WTC11 (cell line): ENCODE measurements at regions not wholly inside any gene's neighbourhood (a gene's known extent, or its start where the extent isn't known, plus 50 kb on each side); places are given as distances from the start of the nearest gene placed in this dataset.

Experiments
- ATAC-seq: fragments of 200-7000 bp; cut with Tn5 transposase; 2 replicates; pipeline ENCODE4 v1.10.0; 2021; ENCODE audit warnings: mild to moderate bottlenecking, moderate library complexity
- CTCF ChIA-PET: fragments of 300-600 bp; sonication (Branson Sonifier 250); formaldehyde crosslinking; loops from one replicate; lab custom pipeline; 2021; ENCODE audit warnings: antibody characterized with exemption; lab: Charles Lee
- POLR2A ChIA-PET: fragments of 350-600 bp; sonication (Branson Sonifier 250); formaldehyde crosslinking; loops from one replicate; lab custom pipeline; 2021; ENCODE audit warnings: antibody characterized with exemption; lab: Charles Lee
- DNase-seq: peaks from one replicate; pipeline ENCODE4 v3.0.0; 2021; ENCODE audit warnings: low spot score
- H3K27ac Mint-ChIP-seq: 2 replicates; pipeline ENCODE4 v1.8.0; 2021; ENCODE audit warnings: mixed read lengths
- H3K27me3 Mint-ChIP-seq: 2 replicates; pipeline ENCODE4 v1.8.0; 2021; ENCODE audit warnings: low read depth, mild to moderate bottlenecking, moderate library complexity, mixed read lengths
- H3K36me3 Mint-ChIP-seq: 2 replicates; pipeline ENCODE4 v1.8.0; 2021; ENCODE audit warnings: mixed read lengths
- H3K4me1 Mint-ChIP-seq: 2 replicates; pipeline ENCODE4 v1.8.0; 2022; ENCODE audit warnings: mixed read lengths
- H3K4me3 Mint-ChIP-seq: 2 replicates; pipeline ENCODE4 v1.8.0; 2021; ENCODE audit warnings: mild to moderate bottlenecking, moderate library complexity, mixed read lengths
- H3K9me3 Mint-ChIP-seq: 2 replicates; pipeline ENCODE4 v1.8.0; 2021; ENCODE audit warnings: mixed read lengths
- JAZF1 ChIP-seq: fragments of 250-450 bp; sonication (Bioruptor Pico); IDR thresholded peaks from 2 replicates; pipeline ENCODE4 v1.9.0; 2021; ENCODE audit warnings: moderate library complexity, mild to moderate bottlenecking, inconsistent platforms
- NR1H2 ChIP-seq: sonication (generic); formaldehyde crosslinking; IDR thresholded peaks from 2 replicates; pipeline ENCODE4 v1.9.0; 2021; ENCODE audit warnings: mild to moderate bottlenecking, moderate library complexity, missing genetic modification reagents
- OVOL2 ChIP-seq: fragments of 250-450 bp; sonication (Bioruptor Pico); IDR thresholded peaks from 2 replicates; pipeline ENCODE4 v1.9.0; 2021; ENCODE audit warnings: mild to moderate bottlenecking, borderline replicate concordance
- SMAD4 ChIP-seq: sonication (generic); formaldehyde crosslinking; IDR thresholded peaks from 2 replicates; pipeline ENCODE4 v1.8.0; 2022; ENCODE audit warnings: mild to moderate bottlenecking, missing genetic modification reagents
- ZNF121 ChIP-seq: sonication (generic); formaldehyde crosslinking; IDR thresholded peaks from 2 replicates; pipeline ENCODE4 v1.8.0; 2023; ENCODE audit warnings: missing genetic modification reagents
- ZNF671 ChIP-seq: fragments of 250-450 bp; sonication (Bioruptor Pico); IDR thresholded peaks from 2 replicates; pipeline ENCODE4 v1.8.0; 2021; ENCODE audit warnings: mild to moderate bottlenecking
- TF ChIP-seq, protein P1 (sequence below): sonication (generic); formaldehyde crosslinking; IDR thresholded peaks from 2 replicates; pipeline ENCODE4 v1.8.0; 2022; ENCODE audit warnings: mild to moderate bottlenecking, missing genetic modification reagents
- TF ChIP-seq, protein P2 (sequence below): sonication (generic); formaldehyde crosslinking; IDR thresholded peaks from 2 replicates; pipeline ENCODE4 v1.8.1; 2022; ENCODE audit warnings: mild to moderate bottlenecking, missing genetic modification reagents, moderate library complexity, borderline replicate concordance
- TF ChIP-seq, protein P3 (sequence below): sonication (generic); formaldehyde crosslinking; IDR thresholded peaks from 2 replicates; pipeline ENCODE4 v1.8.1; 2023; ENCODE audit warnings: mild to moderate bottlenecking, missing genetic modification reagents
- TF ChIP-seq, protein P4 (sequence below): sonication (generic); formaldehyde crosslinking; IDR thresholded peaks from 2 replicates; pipeline ENCODE4 v1.8.1; 2023; ENCODE audit warnings: mild to moderate bottlenecking, moderate library complexity, missing genetic modification reagents
- TF ChIP-seq, protein P5 (sequence below): fragments of 200-600 bp; IDR thresholded peaks from 2 replicates; pipeline ENCODE4 v1.8.0; 2022; ENCODE audit warnings: antibody characterized with exemption
- TF ChIP-seq, protein P6 (sequence below): fragments of 250-450 bp; sonication (Bioruptor Pico); IDR thresholded peaks from 2 replicates; pipeline ENCODE4 v2.1.2; 2022; ENCODE audit warnings: mild to moderate bottlenecking, moderate library complexity
- TF ChIP-seq, protein P7 (sequence below): sonication (generic); formaldehyde crosslinking; IDR thresholded peaks from 2 replicates; pipeline ENCODE4 v1.8.1; 2022; ENCODE audit warnings: low read depth, missing genetic modification reagents, borderline replicate concordance

DNA sequence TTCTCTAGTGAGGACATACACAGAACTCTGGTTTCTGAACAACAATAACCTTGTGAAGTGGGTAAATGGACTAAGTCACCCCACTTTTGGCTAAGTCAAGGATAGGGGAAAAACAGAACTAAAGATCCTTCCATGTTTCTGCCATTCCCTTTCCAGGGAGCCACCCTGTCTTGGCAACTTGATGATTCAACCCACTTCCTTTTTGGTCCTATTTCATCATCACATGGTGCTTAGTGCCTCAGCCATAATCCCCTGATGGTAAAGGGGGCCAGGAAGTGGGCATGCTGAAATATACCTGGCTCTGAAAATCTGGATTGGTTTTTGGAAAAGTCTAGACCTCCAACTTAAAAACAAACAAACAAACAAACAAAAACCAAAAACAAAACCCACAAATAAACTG lies 206.4 kb upstream of the FOXD3 start:
- H3K36me3 Mint-ChIP-seq: no peaks in the 10 kb centered on the region
- H3K27me3 Mint-ChIP-seq: peaks cover 6% of the 10 kb centered on the region; the same call in 1 of the 2 replicates
- no peak for DNase-seq
- ChIA-PET CTCF (interaction anchor here (1.2 kb wide), 1 partner anchor 12 kb away, joined by 3 read pairs; no protein-coding TSS in a partner anchor), POLR2A (no interaction called here)
- H3K27ac Mint-ChIP-seq: no peak overlapping the region
- peaks cover 30% of the 10 kb centered on the region for H3K4me1 Mint-ChIP-seq
- H3K4me3 Mint-ChIP-seq: no peak overlapping the region
- ATAC-seq: no peak
- TF ChIP-seq, protein P1, sequence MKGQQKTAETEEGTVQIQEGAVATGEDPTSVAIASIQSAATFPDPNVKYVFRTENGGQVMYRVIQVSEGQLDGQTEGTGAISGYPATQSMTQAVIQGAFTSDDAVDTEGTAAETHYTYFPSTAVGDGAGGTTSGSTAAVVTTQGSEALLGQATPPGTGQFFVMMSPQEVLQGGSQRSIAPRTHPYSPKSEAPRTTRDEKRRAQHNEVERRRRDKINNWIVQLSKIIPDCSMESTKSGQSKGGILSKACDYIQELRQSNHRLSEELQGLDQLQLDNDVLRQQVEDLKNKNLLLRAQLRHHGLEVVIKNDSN (CRISPR knock-in tag): no peak
- no peak for TF ChIP-seq ZNF671 (CRISPR knock-in tag)
- TF ChIP-seq NR1H2: no peak
- peaks cover 3% of the 10 kb centered on the region; the same call in 1 of the 2 replicates for H3K9me3 Mint-ChIP-seq

DNA sequence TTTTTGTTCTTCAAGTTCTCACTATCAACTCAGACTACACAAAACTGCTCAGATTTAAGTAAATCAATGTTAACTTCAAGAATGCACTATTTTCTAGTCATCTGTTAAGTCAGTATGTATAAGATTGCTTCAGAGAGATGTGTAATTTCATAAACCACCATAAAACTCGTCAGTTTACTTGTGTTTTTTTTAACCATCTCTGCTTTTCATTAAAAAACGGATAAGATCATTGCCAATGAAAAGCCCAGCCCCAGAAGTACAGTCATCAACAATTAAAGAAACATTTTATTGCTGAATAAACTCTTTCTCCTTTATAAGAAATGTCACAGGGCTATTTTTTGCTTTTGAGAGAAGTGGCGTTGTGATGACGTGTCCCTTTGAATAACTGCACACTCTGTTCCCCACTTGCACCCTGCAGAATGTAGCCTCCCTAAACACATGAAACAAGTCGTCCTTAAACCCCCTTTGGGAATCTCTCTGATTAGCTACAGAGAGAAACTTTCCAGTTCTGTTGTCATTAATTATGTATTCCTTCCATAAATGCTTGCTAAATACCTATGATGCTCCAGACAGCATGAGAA lies 202.7 kb upstream of the FOXD3 start:
- peaks cover 6% of the 10 kb centered on the region; the same call in 1 of the 2 replicates for H3K27me3 Mint-ChIP-seq

DNA sequence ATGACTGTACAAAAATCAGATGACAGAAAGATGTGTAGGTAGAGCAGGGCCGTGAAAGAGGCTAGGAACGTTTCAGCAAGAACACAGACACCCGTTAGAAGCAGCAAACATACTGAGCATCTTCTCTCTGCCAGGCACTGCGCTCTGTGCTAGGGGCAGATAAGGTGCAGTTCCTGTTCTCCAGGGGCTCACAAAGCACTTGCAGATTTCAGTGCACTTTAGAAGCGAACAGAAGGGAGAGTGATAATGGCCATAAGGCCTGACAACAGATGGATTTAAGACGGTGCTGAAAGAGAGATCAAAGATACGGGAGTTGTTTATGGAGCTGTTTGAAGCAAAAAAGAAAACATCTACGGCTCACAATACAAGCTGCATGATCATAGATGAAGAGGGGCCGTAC lies 200.3 kb upstream of the FOXD3 start:
- ATAC-seq (peak; percentile 18; the same call in 1 of the 2 replicates), DNase-seq (no peak)
- Mint-ChIP-seq H3K9me3 (peaks cover 3% of the 10 kb centered on the region; the same call in 1 of the 2 replicates), H3K36me3 (no peaks in the 10 kb centered on the region), H3K27ac (no peak overlapping the region), H3K4me1 (peaks cover 13% of the 10 kb centered on the region), H3K4me3 (no peak overlapping the region), H3K27me3 (peaks cover 6% of the 10 kb centered on the region; the same call in 1 of the 2 replicates)
- POLR2A ChIA-PET: no interaction called here
- TF ChIP-seq, protein P2, sequence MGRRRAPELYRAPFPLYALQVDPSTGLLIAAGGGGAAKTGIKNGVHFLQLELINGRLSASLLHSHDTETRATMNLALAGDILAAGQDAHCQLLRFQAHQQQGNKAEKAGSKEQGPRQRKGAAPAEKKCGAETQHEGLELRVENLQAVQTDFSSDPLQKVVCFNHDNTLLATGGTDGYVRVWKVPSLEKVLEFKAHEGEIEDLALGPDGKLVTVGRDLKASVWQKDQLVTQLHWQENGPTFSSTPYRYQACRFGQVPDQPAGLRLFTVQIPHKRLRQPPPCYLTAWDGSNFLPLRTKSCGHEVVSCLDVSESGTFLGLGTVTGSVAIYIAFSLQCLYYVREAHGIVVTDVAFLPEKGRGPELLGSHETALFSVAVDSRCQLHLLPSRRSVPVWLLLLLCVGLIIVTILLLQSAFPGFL (CRISPR knock-in tag): no peak
- no peak for TF ChIP-seq OVOL2 (CRISPR knock-in tag)
- TF ChIP-seq, protein P3, sequence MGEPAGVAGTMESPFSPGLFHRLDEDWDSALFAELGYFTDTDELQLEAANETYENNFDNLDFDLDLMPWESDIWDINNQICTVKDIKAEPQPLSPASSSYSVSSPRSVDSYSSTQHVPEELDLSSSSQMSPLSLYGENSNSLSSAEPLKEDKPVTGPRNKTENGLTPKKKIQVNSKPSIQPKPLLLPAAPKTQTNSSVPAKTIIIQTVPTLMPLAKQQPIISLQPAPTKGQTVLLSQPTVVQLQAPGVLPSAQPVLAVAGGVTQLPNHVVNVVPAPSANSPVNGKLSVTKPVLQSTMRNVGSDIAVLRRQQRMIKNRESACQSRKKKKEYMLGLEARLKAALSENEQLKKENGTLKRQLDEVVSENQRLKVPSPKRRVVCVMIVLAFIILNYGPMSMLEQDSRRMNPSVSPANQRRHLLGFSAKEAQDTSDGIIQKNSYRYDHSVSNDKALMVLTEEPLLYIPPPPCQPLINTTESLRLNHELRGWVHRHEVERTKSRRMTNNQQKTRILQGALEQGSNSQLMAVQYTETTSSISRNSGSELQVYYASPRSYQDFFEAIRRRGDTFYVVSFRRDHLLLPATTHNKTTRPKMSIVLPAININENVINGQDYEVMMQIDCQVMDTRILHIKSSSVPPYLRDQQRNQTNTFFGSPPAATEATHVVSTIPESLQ (CRISPR knock-in tag): no peak
- TF ChIP-seq, protein P4, sequence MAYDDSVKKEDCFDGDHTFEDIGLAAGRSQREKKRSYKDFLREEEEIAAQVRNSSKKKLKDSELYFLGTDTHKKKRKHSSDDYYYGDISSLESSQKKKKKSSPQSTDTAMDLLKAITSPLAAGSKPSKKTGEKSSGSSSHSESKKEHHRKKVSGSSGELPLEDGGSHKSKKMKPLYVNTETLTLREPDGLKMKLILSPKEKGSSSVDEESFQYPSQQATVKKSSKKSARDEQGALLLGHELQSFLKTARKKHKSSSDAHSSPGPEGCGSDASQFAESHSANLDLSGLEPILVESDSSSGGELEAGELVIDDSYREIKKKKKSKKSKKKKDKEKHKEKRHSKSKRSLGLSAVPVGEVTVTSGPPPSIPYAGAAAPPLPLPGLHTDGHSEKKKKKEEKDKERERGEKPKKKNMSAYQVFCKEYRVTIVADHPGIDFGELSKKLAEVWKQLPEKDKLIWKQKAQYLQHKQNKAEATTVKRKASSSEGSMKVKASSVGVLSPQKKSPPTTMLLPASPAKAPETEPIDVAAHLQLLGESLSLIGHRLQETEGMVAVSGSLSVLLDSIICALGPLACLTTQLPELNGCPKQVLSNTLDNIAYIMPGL (CRISPR knock-in tag): no peak
- no peak for TF ChIP-seq JAZF1 (CRISPR knock-in tag)
- CTCF ChIA-PET: interaction anchor here (1.3 kb wide), 1 partner anchor 27 kb away, joined by 4 read pairs; no protein-coding TSS in a partner anchor

More for the DNA sequence above, 202.7 kb upstream of the FOXD3 start:
- CTCF ChIA-PET: no interaction called here
- ATAC-seq (no peak), DNase-seq (no peak)
- Mint-ChIP-seq H3K4me1 (peaks cover 28% of the 10 kb centered on the region), H3K4me3 (no peak overlapping the region), H3K36me3 (no peaks in the 10 kb centered on the region), H3K27ac (no peak overlapping the region), H3K9me3 (peaks cover 3% of the 10 kb centered on the region; the same call in 1 of the 2 replicates)
- POLR2A ChIA-PET: no interaction called here
- TF ChIP-seq, protein P5, sequence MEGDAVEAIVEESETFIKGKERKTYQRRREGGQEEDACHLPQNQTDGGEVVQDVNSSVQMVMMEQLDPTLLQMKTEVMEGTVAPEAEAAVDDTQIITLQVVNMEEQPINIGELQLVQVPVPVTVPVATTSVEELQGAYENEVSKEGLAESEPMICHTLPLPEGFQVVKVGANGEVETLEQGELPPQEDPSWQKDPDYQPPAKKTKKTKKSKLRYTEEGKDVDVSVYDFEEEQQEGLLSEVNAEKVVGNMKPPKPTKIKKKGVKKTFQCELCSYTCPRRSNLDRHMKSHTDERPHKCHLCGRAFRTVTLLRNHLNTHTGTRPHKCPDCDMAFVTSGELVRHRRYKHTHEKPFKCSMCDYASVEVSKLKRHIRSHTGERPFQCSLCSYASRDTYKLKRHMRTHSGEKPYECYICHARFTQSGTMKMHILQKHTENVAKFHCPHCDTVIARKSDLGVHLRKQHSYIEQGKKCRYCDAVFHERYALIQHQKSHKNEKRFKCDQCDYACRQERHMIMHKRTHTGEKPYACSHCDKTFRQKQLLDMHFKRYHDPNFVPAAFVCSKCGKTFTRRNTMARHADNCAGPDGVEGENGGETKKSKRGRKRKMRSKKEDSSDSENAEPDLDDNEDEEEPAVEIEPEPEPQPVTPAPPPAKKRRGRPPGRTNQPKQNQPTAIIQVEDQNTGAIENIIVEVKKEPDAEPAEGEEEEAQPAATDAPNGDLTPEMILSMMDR: no peak
- TF ChIP-seq, protein P6, sequence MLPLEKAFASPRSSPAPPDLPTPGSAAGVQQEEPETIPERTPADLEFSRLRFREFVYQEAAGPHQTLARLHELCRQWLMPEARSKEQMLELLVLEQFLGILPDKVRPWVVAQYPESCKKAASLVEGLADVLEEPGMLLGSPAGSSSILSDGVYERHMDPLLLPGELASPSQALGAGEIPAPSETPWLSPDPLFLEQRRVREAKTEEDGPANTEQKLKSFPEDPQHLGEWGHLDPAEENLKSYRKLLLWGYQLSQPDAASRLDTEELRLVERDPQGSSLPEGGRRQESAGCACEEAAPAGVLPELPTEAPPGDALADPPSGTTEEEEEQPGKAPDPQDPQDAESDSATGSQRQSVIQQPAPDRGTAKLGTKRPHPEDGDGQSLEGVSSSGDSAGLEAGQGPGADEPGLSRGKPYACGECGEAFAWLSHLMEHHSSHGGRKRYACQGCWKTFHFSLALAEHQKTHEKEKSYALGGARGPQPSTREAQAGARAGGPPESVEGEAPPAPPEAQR: no peak
- TF ChIP-seq ZNF121 (CRISPR knock-in tag) (no peak), SMAD4 (no peak)
- TF ChIP-seq, protein P7, sequence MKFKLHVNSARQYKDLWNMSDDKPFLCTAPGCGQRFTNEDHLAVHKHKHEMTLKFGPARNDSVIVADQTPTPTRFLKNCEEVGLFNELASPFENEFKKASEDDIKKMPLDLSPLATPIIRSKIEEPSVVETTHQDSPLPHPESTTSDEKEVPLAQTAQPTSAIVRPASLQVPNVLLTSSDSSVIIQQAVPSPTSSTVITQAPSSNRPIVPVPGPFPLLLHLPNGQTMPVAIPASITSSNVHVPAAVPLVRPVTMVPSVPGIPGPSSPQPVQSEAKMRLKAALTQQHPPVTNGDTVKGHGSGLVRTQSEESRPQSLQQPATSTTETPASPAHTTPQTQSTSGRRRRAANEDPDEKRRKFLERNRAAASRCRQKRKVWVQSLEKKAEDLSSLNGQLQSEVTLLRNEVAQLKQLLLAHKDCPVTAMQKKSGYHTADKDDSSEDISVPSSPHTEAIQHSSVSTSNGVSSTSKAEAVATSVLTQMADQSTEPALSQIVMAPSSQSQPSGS (CRISPR knock-in tag): no peak
- TF ChIP-seq, all 79 proteins: peak for 0
